ENCODE measurements at regions not wholly inside any gene's neighbourhood (a gene's known extent, or its start where the extent isn't known, plus 50 kb on each side); places are given as distances from the start of the nearest gene placed in this dataset.

DNA sequence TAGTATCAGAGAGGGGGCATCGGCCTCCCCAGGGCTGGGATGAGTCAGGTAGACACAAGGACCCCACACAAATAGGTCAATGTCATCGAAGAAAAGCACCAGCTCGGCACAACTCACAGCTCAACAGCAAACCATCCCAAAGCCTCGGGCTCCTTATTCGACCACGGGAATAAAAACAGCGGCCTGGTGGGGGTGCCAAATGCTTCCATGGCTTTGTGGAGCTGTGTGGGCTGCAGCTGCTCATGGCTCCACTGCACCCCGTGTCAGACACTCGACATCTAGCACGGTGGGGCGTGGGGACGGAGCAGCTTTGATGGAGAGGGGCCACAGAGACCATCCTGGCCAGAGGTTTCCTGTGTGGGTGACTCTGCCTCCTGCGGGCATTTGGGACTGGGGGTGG, 212.5 kb upstream of the SOX1 start:
- Histone ChIP-seq H4K8ac (ENCODE audit: extremely low read depth, insufficient read depth, low read length) (no peak overlapping the region), H2AK5ac (ENCODE audit: low read depth, low read length) (no peak overlapping the region; the same call in 1 of the 2 replicates), H2BK12ac (ENCODE audit: low read depth, low read length) (0 out of 2 replicates have a peak overlapping the region, but pooled peaks have one; percentile 60), H3K9ac (replicated peaks in 1 of 4; ENCODE audit: extremely low read depth in 1 of 4, low read depth in 3 of 4, low read length in 3 of 4) (no peak overlapping the region), H3K9me3 (ENCODE audit: insufficient read depth in 2 of 2, low read depth in 1 of 2, low read length in 1 of 2) (no peaks in the 10 kb centered on the region), H3K79me2 (ENCODE audit: control insufficient read depth in 1 of 2, insufficient read depth in 2 of 2, low read length in 2 of 2) (no peaks in the 10 kb centered on the region), H3K4me1 (replicated peaks in 1 of 4; ENCODE audit: control insufficient read depth in 3 of 4, insufficient read depth in 4 of 4, low read length in 3 of 4) (peaks cover 0 to 13% (median 4%) of the 10 kb centered on the region in 4 experiments; a peak in 4 of 7 replicates), H2BK20ac (ENCODE audit: low read length) (no peak overlapping the region), H3K18ac (ENCODE audit: extremely low read depth, low read length) (no peak overlapping the region), H3K4me3 (ENCODE audit: extremely low read depth in 1 of 4, insufficient read depth in 2 of 4, low read depth in 3 of 4, low read length in 4 of 4) (no peak overlapping the region), H3K14ac (ENCODE audit: insufficient read length) (no peak overlapping the region), H3K36me3 (ENCODE audit: control insufficient read depth in 2 of 4, insufficient read depth in 4 of 4, low read length in 3 of 4) (no peaks in the 10 kb centered on the region), H2BK120ac (replicated peaks; ENCODE audit: low read depth, low read length) (no peak overlapping the region), H3K27me3 (replicated peaks in 1 of 4; ENCODE audit: control insufficient read depth in 3 of 4, extremely low read depth in 1 of 4, insufficient read depth in 3 of 4, low read length in 3 of 4) (no peaks in the 10 kb centered on the region; a peak in 1 of 7 replicates), H3K4me2 (ENCODE audit: insufficient read depth in 1 of 2, low read depth in 2 of 2, low read length in 2 of 2) (no peak overlapping the region), H4K20me1 (replicated peaks in 1 of 2; ENCODE audit: control insufficient read depth in 1 of 2, insufficient read depth in 2 of 2, low read length in 2 of 2) (no peaks in the 10 kb centered on the region), H2BK5ac (ENCODE audit: low read depth, low read length) (no peak overlapping the region), H3K56ac (replicated peaks; ENCODE audit: insufficient read length, low read depth, low read length) (no peak overlapping the region), H3K79me1 (ENCODE audit: low read depth, low read length) (no peaks in the 10 kb centered on the region), H2BK15ac (ENCODE audit: low read length) (no peak overlapping the region), H3K23ac (ENCODE audit: insufficient read length) (no peak overlapping the region), H4K91ac (replicated peaks; ENCODE audit: insufficient read length, low read length) (no peak overlapping the region), H4K5ac (ENCODE audit: insufficient read length, low read depth, low read length) (no peak overlapping the region), H3K23me2 (ENCODE audit: low read depth, low read length) (no peaks in the 10 kb centered on the region), H2AFZ (ENCODE audit: low read length) (peak overlapping the region; percentile 34; the same call in 1 of the 2 replicates), H3K4ac (replicated peaks; ENCODE audit: insufficient read length, low read depth, low read length) (no peak overlapping the region), H3K27ac (ENCODE audit: low read depth, low read length) (no peak overlapping the region)
- POLR2A ChIA-PET (ENCODE audit: partially characterized antibody) = interaction anchor here (1.8 kb wide), 1 partner anchor 8 kb away, joined by 9 read pairs; no protein-coding TSS in a partner anchor
- FAIRE-seq (no peak), DNase-seq (ENCODE audit: low read depth in 1 of 2, low spot score in 2 of 2) (peak in 1 of 2 experiments; percentile 39)
- WGBS, 2 experiments (ENCODE audit: extremely low coverage in 1 of 2, insufficient coverage in 1 of 2, insufficient read length in 1 of 2, insufficient replicate concordance in 2 of 2, low coverage in 1 of 2, low lambda C conversion rate in 2 of 2, missing lambda C conversion rate in 1 of 2) = 82% methylated on average over 13 of the region's 13 CpGs; no CpG with 5 or more reads in 1 of the 2 experiments
- CTCF ChIA-PET (ENCODE audit: partially characterized antibody) = interaction anchor here (0.5 to 0.7 kb wide), 2 partner anchors 12 to 218 kb away, joined by 4 to 5 read pairs; no protein-coding TSS in a partner anchor
- TF ChIP-seq SIX5 (IDR thresholded peaks at IDR 0.05; ENCODE audit: low read depth, low read length) (no peak), HDAC6 (IDR thresholded peaks at IDR 0.05; ENCODE audit: low read depth, low read length) (no peak), CHD1 (IDR thresholded peaks at IDR 0.05; ENCODE audit: low read depth, low read length) (no peak), RFX5 (IDR thresholded peaks at IDR 0.05; ENCODE audit: borderline replicate concordance, low read depth, low read length) (no peak), TAF7 (optimal IDR thresholded peaks at IDR 0.05; ENCODE audit: borderline replicate concordance, low read depth, low read length) (no peak), NRF1 (IDR thresholded peaks at IDR 0.05; ENCODE audit: low read depth, low read length) (no peak)
